ENCODE measurements at regions not wholly inside any gene's neighbourhood (a gene's known extent, or its start where the extent isn't known, plus 50 kb on each side); places are given as distances from the start of the nearest gene placed in this dataset.
"Not testable (repeated sequence)": the region's sequence is repeated elsewhere in the genome, so short reads cannot be mapped to it uniquely, and the experiment has no call there.

GRCh38 chr18:6566338-6566911, 151.7 kb upstream of the L3MBTL4 start:
- DNase-seq (ENCODE audit: low spot score): no peak
- ATAC-seq: no peak

GRCh38 chr18:6569813-6570212, 155.1 kb upstream of the L3MBTL4 start:
- DNase-seq (ENCODE audit: low spot score): no peak
- no peak for ATAC-seq

- DNase-seq (ENCODE audit: low spot score): no peak
- no peak for ATAC-seq
Measured at GRCh38 chr18:6570581-6571238, 156.0 kb upstream of the L3MBTL4 start.

GRCh38 chr18:6571239-6571602, 156.5 kb upstream of the L3MBTL4 start:
- no peak for ATAC-seq

GRCh38 chr18:6572192-6572591, 157.3 kb upstream of the ARHGAP28 start:
- DNase-seq (ENCODE audit: low spot score); ATAC-seq: not testable (repeated sequence)

More at GRCh38 chr18:6571239-6571602, 156.5 kb upstream of the L3MBTL4 start:
- no peak for DNase-seq (ENCODE audit: low spot score)

GRCh38 chr18:6574631-6575030, 154.9 kb upstream of the ARHGAP28 start:
- ATAC-seq (no peak), DNase-seq (ENCODE audit: low spot score) (no peak)

- DNase-seq (ENCODE audit: low spot score) (no peak), ATAC-seq (no peak)
Measured at GRCh38 chr18:6575908-6576307, 153.6 kb upstream of the ARHGAP28 start.

GRCh38 chr18:6576718-6577375, 152.7 kb upstream of the ARHGAP28 start:
- no peak for ATAC-seq
- DNase-seq (ENCODE audit: low spot score): no peak

- ATAC-seq: no peak
- no peak for DNase-seq (ENCODE audit: low spot score)
Measured at GRCh38 chr18:6578686-6579085, 150.8 kb upstream of the ARHGAP28 start.

- no peak for ATAC-seq
- no peak for DNase-seq (ENCODE audit: low spot score)
Measured at GRCh38 chr18:6579486-6579885, 150.0 kb upstream of the ARHGAP28 start.

GRCh38 chr18:6580401-6580800, 149.1 kb upstream of the ARHGAP28 start:
- DNase-seq (ENCODE audit: low spot score) (no peak), ATAC-seq (no peak)

GRCh38 chr18:6589923-6590322, 139.6 kb upstream of the ARHGAP28 start:
- DNase-seq (ENCODE audit: low spot score) (no peak), ATAC-seq (no peak)

GRCh38 chr18:6590326-6590725, 139.2 kb upstream of the ARHGAP28 start:
- ATAC-seq (no peak), DNase-seq (ENCODE audit: low spot score) (no peak)

GRCh38 chr18:6591491-6591890, 138.0 kb upstream of the ARHGAP28 start:
- DNase-seq (ENCODE audit: low spot score) (no peak), ATAC-seq (no peak)

- ATAC-seq: no peak
Measured at GRCh38 chr18:6592522-6592921, 137.0 kb upstream of the ARHGAP28 start.

GRCh38 chr18:6593142-6593885, 136.2 kb upstream of the ARHGAP28 start:
- ATAC-seq: no peak
- DNase-seq (ENCODE audit: low spot score): no peak

More at GRCh38 chr18:6592522-6592921, 137.0 kb upstream of the ARHGAP28 start:
- DNase-seq (ENCODE audit: low spot score): no peak

- no peak for ATAC-seq
- no peak for DNase-seq (ENCODE audit: low spot score)
Measured at GRCh38 chr18:6595666-6596065, 133.8 kb upstream of the ARHGAP28 start.

- no peak for DNase-seq (ENCODE audit: low spot score)
- no peak for ATAC-seq
Measured at GRCh38 chr18:6598657-6599056, 130.9 kb upstream of the ARHGAP28 start.

GRCh38 chr18:6600667-6601167, 128.8 kb upstream of the ARHGAP28 start:
- DNase-seq (ENCODE audit: low spot score): no peak
- ATAC-seq: no peak

- no peak for DNase-seq (ENCODE audit: low spot score)
- ATAC-seq: no peak
Measured at GRCh38 chr18:6601241-6601640, 128.3 kb upstream of the ARHGAP28 start.

GRCh38 chr18:6602365-6602764, 127.2 kb upstream of the ARHGAP28 start:
- DNase-seq (ENCODE audit: low spot score): no peak
- ATAC-seq: no peak

GRCh38 chr18:6604573-6604941, 125.0 kb upstream of the ARHGAP28 start:
- no peak for ATAC-seq
- DNase-seq (ENCODE audit: low spot score): no peak
